OCI-LY7 (cell line): ENCODE measurements at regions not wholly inside any gene's neighbourhood (a gene's known extent, or its start where the extent isn't known, plus 50 kb on each side); places are given as distances from the start of the nearest gene placed in this dataset.

Experiments
- BruUV-seq: library from RNA; stranded (reverse); fragments of 400-500 nt; replicated peaks from 2 replicates; lab custom pipeline; 2021; lab: Mats Ljungman, UMichigan
- CTCF ChIA-PET: fragments of 300-600 bp; sonication (Branson Sonifier 250); formaldehyde crosslinking; loops from one replicate; lab custom pipeline; 2022; ENCODE audit warnings: antibody characterized with exemption; ENCODE audit not compliant: unreplicated experiment; lab: Charles Lee
- POLR2A ChIA-PET: fragments of 300-600 bp; sonication (Branson Sonifier 250); formaldehyde crosslinking; loops from one replicate; lab custom pipeline; 2022; ENCODE audit warnings: antibody characterized with exemption; lab: Charles Lee
- DNase-seq: peaks from one replicate; pipeline ENCODE4 v3.0.0-alpha.2; 2015; ENCODE audit warnings: low spot score
- H2AFZ ChIP-seq: fragments of 200-600 bp; sonication (generic), shearing (Covaris generic); 2 replicates; pipeline ENCODE4 v1.6.1; 2014; ENCODE audit warnings: mild to moderate bottlenecking, antibody characterized with exemption, low read length, moderate library complexity
- H3K27ac ChIP-seq: fragments of 200-600 bp; sonication (generic); 2 replicates; pipeline ENCODE4 v1.5.1; 2014; ENCODE audit warnings: mixed run types, low read depth, mild to moderate bottlenecking, moderate library complexity, low read length, inconsistent platforms; ENCODE audit not compliant: poor library complexity, severe bottlenecking
- H3K36me3 ChIP-seq: fragments of 200-600 bp; sonication (generic); 2 replicates; pipeline ENCODE4 v1.6.1; 2014; ENCODE audit warnings: mild to moderate bottlenecking, antibody characterized with exemption, low read length, moderate library complexity, mixed read lengths; ENCODE audit not compliant: insufficient read depth
- H3K4me1 ChIP-seq: fragments of 200-600 bp; sonication (generic); 2 replicates; pipeline ENCODE4 v1.5.1; 2014; ENCODE audit warnings: mild to moderate bottlenecking, low read length; ENCODE audit not compliant: insufficient read depth, poor library complexity, severe bottlenecking
- H3K4me2 ChIP-seq: fragments of 200-600 bp; sonication (generic); 2 replicates; pipeline ENCODE4 v1.6.1; 2014; ENCODE audit warnings: mild to moderate bottlenecking, low read length
- H3K4me3 ChIP-seq: fragments of 200-600 bp; sonication (generic); 2 replicates; pipeline ENCODE4 v1.5.1; 2014; ENCODE audit warnings: mild to moderate bottlenecking, low read depth, low read length; ENCODE audit not compliant: poor library complexity, severe bottlenecking
- H3K79me2 ChIP-seq: fragments of 200-600 bp; sonication (generic); 2 replicates; pipeline ENCODE4 v1.6.1; 2016; ENCODE audit warnings: low read depth, mild to moderate bottlenecking, low read length, moderate library complexity, mixed read lengths; ENCODE audit not compliant: insufficient read depth
- H3K9me2 ChIP-seq: fragments of 200-600 bp; sonication (generic); 2 replicates; pipeline ENCODE4 v1.6.1; 2016; ENCODE audit warnings: mild to moderate bottlenecking, low read length, mixed read lengths; ENCODE audit not compliant: insufficient read depth
- H3K9me3 ChIP-seq: fragments of 200-600 bp; sonication (generic); 2 replicates; pipeline ENCODE4 v1.6.1; 2014; ENCODE audit warnings: mild to moderate bottlenecking, mixed run types, low read length, mixed read lengths
- H4K20me1 ChIP-seq: fragments of 200-600 bp; sonication (generic); 2 replicates; pipeline ENCODE4 v1.6.1; 2014; ENCODE audit warnings: mild to moderate bottlenecking, antibody characterized with exemption, low read length, moderate library complexity, mixed read lengths; ENCODE audit not compliant: insufficient read depth
- CTCF ChIP-seq: fragments of 200-600 bp; sonication (generic); conservative IDR thresholded peaks from 2 replicates; pipeline ENCODE4 v1.5.1; 2014; ENCODE audit warnings: mild to moderate bottlenecking, antibody characterized with exemption, low read length, moderate library complexity, mixed read lengths
- EZH2phosphoT487 ChIP-seq: fragments of 200-600 bp; sonication (generic); IDR thresholded peaks from 2 replicates; pipeline ENCODE4 v1.6.1; 2018; ENCODE audit warnings: low read depth, borderline replicate concordance, mild to moderate bottlenecking, mixed run types, antibody characterized with exemption, low read length, moderate library complexity, mixed read lengths
- intact Hi-C: fragments of 100-400 bp; cut with micrococcal nuclease; formaldehyde crosslinking; loops from one replicate; pipeline ENCODE4 v1.10.0; 2022; ENCODE audit not compliant: unreplicated experiment

- Histone ChIP-seq H3K9me3 (no peaks in the 10 kb centered on the region), H3K9me2 (no peaks in the 10 kb centered on the region), H4K20me1 (no peaks in the 10 kb centered on the region), H3K4me3 (no peak overlapping the region), H3K4me2 (no peak overlapping the region), H3K27ac (no peak overlapping the region), H3K36me3 (no peaks in the 10 kb centered on the region), H3K4me1 (no peaks in the 10 kb centered on the region), H3K79me2 (no peaks in the 10 kb centered on the region), H2AFZ (no peak overlapping the region)
- BruUV-seq: no TSS peak
- ChIA-PET POLR2A (no interaction called here), CTCF (no interaction called here)
- no peak for TF ChIP-seq CTCF
- no peak for TF ChIP-seq EZH2phosphoT487
- intact Hi-C loops: no loop called here
- DNase-seq: no peak
Observed at GRCh38 chr1:73782901-73783300, 415.1 kb downstream of the LRRIQ3 start.

GRCh38 chr1:73781251-73781650 is 416.7 kb downstream of the LRRIQ3 start:
- no peaks in the 10 kb centered on the region for H3K79me2 ChIP-seq
- TF ChIP-seq CTCF (no peak), EZH2phosphoT487 (no peak)
- BruUV-seq: no TSS peak
- H3K4me3 ChIP-seq: no peak overlapping the region
- H3K4me2 ChIP-seq: no peak overlapping the region
- CTCF ChIA-PET: no interaction called here
- POLR2A ChIA-PET: no interaction called here
- no peaks in the 10 kb centered on the region for H3K36me3 ChIP-seq
- no peak for DNase-seq
- no peaks in the 10 kb centered on the region for H3K9me3 ChIP-seq
- intact Hi-C loops: no loop called here
- H3K4me1 ChIP-seq: no peaks in the 10 kb centered on the region
- H4K20me1 ChIP-seq: no peaks in the 10 kb centered on the region
- H3K9me2 ChIP-seq: no peaks in the 10 kb centered on the region
- no peak overlapping the region for H2AFZ ChIP-seq
- H3K27ac ChIP-seq: no peak overlapping the region

GRCh38 chr1:73778471-73778870 is 419.5 kb downstream of the LRRIQ3 start:
- H3K4me2 ChIP-seq: no peak overlapping the region
- DNase-seq: no peak
- no peaks in the 10 kb centered on the region for H3K4me1 ChIP-seq
- ChIA-PET POLR2A (no interaction called here), CTCF (no interaction called here)
- no peaks in the 10 kb centered on the region for H3K9me3 ChIP-seq
- no peaks in the 10 kb centered on the region for H3K9me2 ChIP-seq
- H3K36me3 ChIP-seq: no peaks in the 10 kb centered on the region
- H4K20me1 ChIP-seq: no peaks in the 10 kb centered on the region
- H3K79me2 ChIP-seq: no peaks in the 10 kb centered on the region
- H2AFZ ChIP-seq: no peak overlapping the region
- TF ChIP-seq CTCF (no peak), EZH2phosphoT487 (no peak)
- intact Hi-C loops: no loop called here
- BruUV-seq: no TSS peak
- H3K4me3 ChIP-seq: no peak overlapping the region
- no peak overlapping the region for H3K27ac ChIP-seq
